H54 (cell line): ENCODE measurements at regions not wholly inside any gene's neighbourhood (a gene's known extent, or its start where the extent isn't known, plus 50 kb on each side); places are given as distances from the start of the nearest gene placed in this dataset.

Experiments used
- DNase-seq: peaks from one replicate; pipeline ENCODE4 v3.0.0; 2011; ENCODE audit warnings: low spot score, mixed read lengths; ENCODE audit not compliant: insufficient read length
- FAIRE-seq: peaks from 3 replicates; lab custom pipeline; 2011; peaks lifted over from hg19 to GRCh38; lab: Jason Lieb, UNC
- POLR2A ChIP-seq: IDR thresholded peaks from 2 replicates; pipeline ENCODE4 v1.6.1; 2011; ENCODE audit warnings: low read depth, mild to moderate bottlenecking, low read length

- FAIRE-seq (no peak), DNase-seq (no peak)
- no peak for TF ChIP-seq POLR2A
These were observed 64.0 kb upstream of the CHRM3 start for GRCh38 chr1:239322369-239322768.

- TF ChIP-seq POLR2A: no peak
- DNase-seq (no peak), FAIRE-seq (no peak)
These were observed 64.5 kb upstream of the CHRM3 start for GRCh38 chr1:239321877-239322276.

- FAIRE-seq (no peak), DNase-seq (no peak)
- no peak for TF ChIP-seq POLR2A
These were observed 68.4 kb upstream of the CHRM3 start for GRCh38 chr1:239317948-239318347.

DNA sequence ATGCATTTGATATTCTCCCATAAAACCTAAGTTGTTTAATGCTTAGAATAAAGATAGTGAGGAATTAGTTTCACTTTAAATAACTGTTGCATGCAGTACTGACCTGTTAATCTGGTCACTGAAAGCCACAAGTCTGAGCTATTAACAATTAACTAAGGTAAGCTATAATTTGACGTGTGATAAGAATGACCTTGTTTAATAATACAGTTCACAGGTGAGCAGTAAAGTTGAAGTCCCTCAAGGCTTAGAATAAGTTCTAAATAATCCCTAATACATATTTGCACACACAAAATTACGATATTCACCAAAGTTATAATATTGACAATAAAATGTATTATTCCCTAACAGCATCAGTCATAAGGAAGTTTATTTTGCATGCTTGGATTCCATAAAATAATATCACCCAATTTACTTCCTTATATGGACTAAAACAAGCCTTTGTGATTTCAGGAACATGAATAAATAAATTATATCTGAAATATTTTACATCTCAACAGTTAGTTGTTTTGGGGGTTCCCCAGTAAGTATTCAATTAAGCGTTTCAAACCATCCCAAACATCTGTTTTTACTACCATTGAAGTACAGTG lies 70.6 kb upstream of the CHRM3 start:
- DNase-seq (no peak), FAIRE-seq (no peak)
- no peak for TF ChIP-seq POLR2A

DNA sequence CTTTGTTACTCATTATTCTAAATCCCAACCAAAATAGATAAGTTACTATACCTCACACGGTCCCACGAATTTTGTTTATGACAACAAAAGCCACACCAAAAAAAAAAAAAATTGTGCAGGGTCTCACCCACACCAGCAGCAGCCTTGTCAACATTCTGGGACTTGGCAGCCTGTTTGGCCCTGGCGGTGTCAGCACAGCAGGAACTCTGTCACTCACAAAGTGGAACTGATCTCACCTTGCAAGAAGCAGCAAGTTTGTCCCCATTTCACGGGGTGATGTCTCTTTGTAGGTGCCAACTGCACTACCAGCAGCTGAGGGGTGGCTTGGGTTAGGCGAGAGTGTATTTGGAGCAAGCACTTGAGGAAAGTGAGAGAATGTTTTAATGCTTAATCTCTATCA lies 75.0 kb upstream of the CHRM3 start:
- DNase-seq (no peak), FAIRE-seq (no peak)
- TF ChIP-seq POLR2A: no peak

- TF ChIP-seq POLR2A: no peak
- DNase-seq: no peak
- FAIRE-seq: no peak
These were observed 77.6 kb upstream of the CHRM3 start for GRCh38 chr1:239308701-239309333.

GRCh38 chr1:239307886-239308285 lies 78.5 kb upstream of the CHRM3 start:
- no peak for TF ChIP-seq POLR2A
- DNase-seq: no peak
- FAIRE-seq: no peak

DNA sequence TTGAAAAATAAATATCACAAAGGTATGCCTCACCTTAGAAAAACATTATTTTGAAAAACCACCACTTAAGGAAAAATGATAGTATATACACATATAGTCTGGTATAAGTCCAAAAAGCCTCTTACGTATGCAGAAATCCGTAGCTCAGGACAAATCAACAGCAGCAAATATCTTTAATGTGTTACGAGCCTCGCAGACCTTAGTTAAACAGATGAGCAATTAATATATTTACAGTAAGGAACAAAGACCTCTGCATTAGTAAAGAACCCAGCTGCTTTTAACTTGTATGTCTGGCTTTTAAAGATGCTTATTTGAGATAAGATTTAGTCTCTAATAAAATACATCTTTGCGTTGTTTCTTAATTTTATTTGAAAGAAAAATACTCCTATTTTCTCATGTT lies 79.9 kb upstream of the CHRM3 start:
- no peak for TF ChIP-seq POLR2A
- FAIRE-seq (no peak), DNase-seq (no peak)

DNA sequence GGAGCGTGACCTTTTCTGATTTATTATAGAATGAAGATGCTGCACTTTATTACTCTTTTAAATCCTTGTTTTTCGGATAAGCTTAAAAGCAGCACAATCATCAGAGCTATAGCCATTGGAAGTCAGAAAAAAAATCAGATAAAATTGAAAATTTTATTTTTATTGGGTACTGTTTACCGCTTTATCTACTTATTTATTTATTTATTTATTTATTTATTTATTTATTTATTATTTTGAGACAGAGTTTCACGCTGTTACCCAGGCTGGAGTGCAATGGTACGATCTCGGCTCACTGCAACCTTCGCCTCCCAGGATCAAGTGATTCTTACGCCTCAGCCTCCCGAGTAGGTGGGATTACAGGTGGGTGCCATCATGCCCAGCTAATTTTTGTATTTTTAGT lies 83.1 kb upstream of the CHRM3 start:
- FAIRE-seq: no peak
- no peak for TF ChIP-seq POLR2A
- DNase-seq: no peak

- TF ChIP-seq POLR2A: no peak
- DNase-seq: no peak
- FAIRE-seq: no peak
These were observed 83.7 kb upstream of the CHRM3 start for GRCh38 chr1:239302696-239303095.

DNA sequence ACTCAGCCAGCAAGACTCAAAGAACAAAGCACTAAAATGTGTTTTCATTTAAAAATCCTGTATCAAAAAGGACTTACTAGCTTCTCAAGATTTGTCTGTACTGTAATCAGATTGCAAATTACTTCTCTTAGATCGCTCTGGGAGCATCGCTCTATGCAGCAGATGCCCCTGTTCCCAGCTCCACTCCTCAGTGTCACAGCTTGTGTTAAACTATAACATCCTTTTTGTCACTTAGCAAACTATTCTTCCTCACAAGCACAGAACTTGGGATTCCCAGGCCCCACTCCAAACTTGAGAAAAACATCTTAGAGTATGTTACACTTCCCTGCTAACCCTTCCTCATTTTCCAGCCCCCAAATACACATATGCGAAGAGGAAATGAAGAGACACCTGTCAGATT lies 85.1 kb upstream of the CHRM3 start:
- DNase-seq (no peak), FAIRE-seq (no peak)
- no peak for TF ChIP-seq POLR2A

DNA sequence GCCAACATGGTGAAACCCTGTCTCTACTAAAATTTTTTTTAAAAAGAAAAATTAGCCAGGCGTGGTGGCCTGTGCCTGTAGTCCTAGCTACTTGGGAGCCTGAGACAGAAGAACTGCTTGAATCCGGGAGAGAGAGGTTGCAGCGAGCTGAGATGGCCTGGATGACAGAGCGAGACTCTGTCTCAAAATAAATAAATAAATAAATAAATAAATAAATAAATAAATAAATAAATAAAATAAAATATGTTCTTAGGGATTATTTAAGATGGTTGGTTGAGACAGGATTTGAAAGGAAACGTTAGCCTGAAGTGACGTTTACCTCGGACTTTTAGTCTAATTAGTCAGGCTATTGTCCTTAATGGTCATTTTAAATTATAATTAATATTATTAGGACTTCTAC lies 88.5 kb upstream of the CHRM3 start:
- FAIRE-seq: no peak
- TF ChIP-seq POLR2A: no peak

GRCh38 chr1:239293350-239294110 lies 92.8 kb upstream of the CHRM3 start:
- DNase-seq: no peak
- no peak for TF ChIP-seq POLR2A
- FAIRE-seq: no peak

More for the DNA sequence above, 88.5 kb upstream of the CHRM3 start:
- DNase-seq: no peak

GRCh38 chr1:239288820-239289554 lies 97.4 kb upstream of the CHRM3 start:
- TF ChIP-seq POLR2A: no peak
- FAIRE-seq: no peak
- no peak for DNase-seq

DNA sequence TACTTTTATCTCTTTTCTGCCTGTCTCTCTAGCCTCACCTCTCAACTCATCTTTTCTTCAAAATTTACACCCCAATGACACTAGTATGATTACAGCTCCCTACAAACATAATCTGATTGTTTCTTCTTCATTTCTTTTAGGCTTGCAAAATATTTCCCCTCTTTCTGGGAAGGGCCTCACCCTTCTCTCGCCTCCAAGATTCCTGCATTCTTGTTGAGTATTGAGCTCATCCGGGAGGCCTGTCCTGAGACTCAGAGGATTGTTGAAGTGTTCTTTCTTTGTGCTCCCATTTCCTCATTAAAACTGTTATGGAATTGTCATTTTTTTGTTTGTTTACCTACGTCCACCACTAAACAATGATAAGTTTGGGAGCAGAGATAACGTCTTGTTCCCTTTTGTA lies 99.1 kb upstream of the CHRM3 start:
- no peak for DNase-seq
- TF ChIP-seq POLR2A: no peak
- FAIRE-seq: no peak
